A673 (cell line): ENCODE measurements at regions not wholly inside any gene's neighbourhood (a gene's known extent, or its start where the extent isn't known, plus 50 kb on each side); places are given as distances from the start of the nearest gene placed in this dataset.

Experiments
- BruUV-seq: library from RNA; stranded (reverse); fragments of 400-500 nt; replicated peaks from 2 replicates; lab custom pipeline; 2021; lab: Mats Ljungman, UMichigan
- CTCF ChIA-PET: fragments of 300-600 bp; sonication (Branson Sonifier 250); formaldehyde crosslinking; loops from one replicate; lab custom pipeline; 2022; ENCODE audit warnings: antibody characterized with exemption; lab: Charles Lee
- POLR2A ChIA-PET: fragments of 300-600 bp; sonication (Branson Sonifier 250); formaldehyde crosslinking; loops from one replicate; lab custom pipeline; 2022; ENCODE audit warnings: antibody characterized with exemption; ENCODE audit not compliant: low non-redundant PET; lab: Charles Lee
- DNase-seq: peaks from one replicate; pipeline ENCODE4 v3.0.0-alpha.2; 2015; ENCODE audit warnings: low spot score
- H3K27ac ChIP-seq: fragments of 200-600 bp; sonication (generic); 2 replicates; pipeline ENCODE4 v1.5.1; 2016; ENCODE audit warnings: mixed run types, low read depth, mild to moderate bottlenecking, mixed read lengths, antibody characterized with exemption, low read length; ENCODE audit not compliant: poor library complexity, severe bottlenecking
- H3K27me3 ChIP-seq: fragments of 200-600 bp; sonication (generic); replicated peaks from 2 replicates; pipeline ENCODE4 v1.6.1; 2017; ENCODE audit warnings: mixed run types, low read depth, mild to moderate bottlenecking, mixed read lengths, antibody characterized with exemption, low read length; ENCODE audit not compliant: insufficient read depth, poor library complexity
- H3K36me3 ChIP-seq: fragments of 200-600 bp; sonication (generic); 2 replicates; pipeline ENCODE4 v1.6.1; 2016; ENCODE audit warnings: mixed run types, mild to moderate bottlenecking, mixed read lengths, antibody characterized with exemption, low read length; ENCODE audit not compliant: insufficient read depth, poor library complexity, severe bottlenecking
- H3K4me1 ChIP-seq: fragments of 200-600 bp; sonication (generic); 2 replicates; pipeline ENCODE4 v1.6.1; 2017; ENCODE audit warnings: mixed run types, mild to moderate bottlenecking, mixed read lengths, antibody characterized with exemption, low read length; ENCODE audit not compliant: insufficient read depth, poor library complexity, severe bottlenecking
- H3K4me3 ChIP-seq: fragments of 200-600 bp; sonication (generic); 2 replicates; pipeline ENCODE4 v1.5.1; 2016; ENCODE audit warnings: low read depth, mixed run types, mild to moderate bottlenecking, mixed read lengths, low read length; ENCODE audit not compliant: poor library complexity, severe bottlenecking
- H3K9me3 ChIP-seq: fragments of 200-600 bp; sonication (generic); 2 replicates; pipeline ENCODE4 v1.6.1; 2016; ENCODE audit warnings: mixed run types, low read depth, mild to moderate bottlenecking, mixed read lengths, antibody characterized with exemption, low read length; ENCODE audit not compliant: poor library complexity, severe bottlenecking
- CTCF ChIP-seq: fragments of 300-800, 200-600 bp; sonication (generic); conservative IDR thresholded peaks from 2 replicates; pipeline ENCODE4 v1.5.1; 2017; ENCODE audit warnings: low read depth, mild to moderate bottlenecking, antibody characterized with exemption, low read length, moderate library complexity, mixed read lengths
- EZH2 ChIP-seq: fragments of 200-600 bp; sonication (generic); IDR thresholded peaks from 2 replicates; pipeline ENCODE4 v1.6.1; 2017; ENCODE audit warnings: borderline replicate concordance, low read depth, mild to moderate bottlenecking, mixed read lengths, antibody characterized with exemption, low read length; ENCODE audit not compliant: poor library complexity, severe bottlenecking
- intact Hi-C: fragments of 100-400 bp; cut with micrococcal nuclease; formaldehyde crosslinking; loops from one replicate; pipeline ENCODE4 v1.10.0; 2022; ENCODE audit not compliant: unreplicated experiment

GRCh38 chr6:106767271-106767670 is 137.9 kb downstream of the QRSL1 start:
- H3K4me3 ChIP-seq: no peak overlapping the region
- H3K27ac ChIP-seq: no peak overlapping the region
- POLR2A ChIA-PET: no interaction called here
- DNase-seq: no peak
- TF ChIP-seq CTCF (no peak), EZH2 (no peak)
- CTCF ChIA-PET: no interaction called here
- BruUV-seq: no TSS peak
- no peaks in the 10 kb centered on the region for H3K4me1 ChIP-seq
- H3K9me3 ChIP-seq: peaks cover 10% of the 10 kb centered on the region
- intact Hi-C loops: no loop called here
- H3K36me3 ChIP-seq: no peaks in the 10 kb centered on the region
- H3K27me3 ChIP-seq: no peaks in the 10 kb centered on the region

- intact Hi-C loops: no loop called here
- no peak for DNase-seq
- Histone ChIP-seq H3K9me3 (peaks cover 10% of the 10 kb centered on the region), H3K27ac (no peak overlapping the region), H3K4me1 (no peaks in the 10 kb centered on the region), H3K4me3 (no peak overlapping the region), H3K27me3 (no peaks in the 10 kb centered on the region), H3K36me3 (no peaks in the 10 kb centered on the region)
- no TSS peak for BruUV-seq
- ChIA-PET POLR2A (no interaction called here), CTCF (no interaction called here)
- TF ChIP-seq CTCF (no peak), EZH2 (no peak)
Observed at GRCh38 chr6:106766201-106766600, 136.8 kb downstream of the QRSL1 start.

GRCh38 chr6:106765496-106765895 is 136.1 kb downstream of the QRSL1 start:
- Histone ChIP-seq H3K27me3 (no peaks in the 10 kb centered on the region), H3K9me3 (peaks cover 8% of the 10 kb centered on the region), H3K4me1 (no peaks in the 10 kb centered on the region), H3K27ac (no peak overlapping the region), H3K36me3 (no peaks in the 10 kb centered on the region), H3K4me3 (no peak overlapping the region)
- CTCF ChIA-PET: no interaction called here
- TF ChIP-seq EZH2: no peak
- TF ChIP-seq CTCF: no peak
- no TSS peak for BruUV-seq
- no peak for DNase-seq
- intact Hi-C loops: no loop called here
- POLR2A ChIA-PET: no interaction called here
